Cardiac muscle cell (in vitro differentiated cells and primary cell): ENCODE measurements at regions not wholly inside any gene's neighbourhood (a gene's known extent, or its start where the extent isn't known, plus 50 kb on each side); places are given as distances from the start of the nearest gene placed in this dataset.

Experiments used
- DNase-seq, 2 donors: peaks; one replicate each; pipeline versions ENCODE4 v3.0.0 to v3.0.0-alpha.2; 2010 to 2017; ENCODE audit warnings: low read depth in 1 of 2, low spot score in 1 of 2
- H3K27ac ChIP-seq: fragments of 200-600 bp; sonication (generic); 2 replicates; pipeline ENCODE4 v1.5.1; 2016
- H3K27me3 ChIP-seq: fragments of 200-600 bp; sonication (generic); 2 replicates; pipeline ENCODE4 v1.6.0; 2016; ENCODE audit warnings: control low read depth
- H3K36me3 ChIP-seq: fragments of 200-600 bp; sonication (generic); 2 replicates; pipeline ENCODE4 v1.5.1; 2016; ENCODE audit warnings: control low read depth
- H3K4me1 ChIP-seq: fragments of 200-600 bp; sonication (generic); 2 replicates; pipeline ENCODE4 v1.8.1; 2017; ENCODE audit warnings: low read depth, mild to moderate bottlenecking, mixed run types
- H3K4me3 ChIP-seq: fragments of 200-600 bp; sonication (generic); 2 replicates; pipeline ENCODE4 v1.5.1; 2016; ENCODE audit warnings: mild to moderate bottlenecking
- H3K9me3 ChIP-seq: fragments of 200-600 bp; sonication (generic); 2 replicates; pipeline ENCODE4 v1.5.1; 2017; ENCODE audit warnings: low read depth, mild to moderate bottlenecking, control low read depth
- TF ChIP-seq, protein P1 (sequence below): IDR thresholded peaks from 2 replicates; pipeline ENCODE4 v1.5.1; 2012; ENCODE audit warnings: low read depth, mild to moderate bottlenecking, low read length

DNA sequence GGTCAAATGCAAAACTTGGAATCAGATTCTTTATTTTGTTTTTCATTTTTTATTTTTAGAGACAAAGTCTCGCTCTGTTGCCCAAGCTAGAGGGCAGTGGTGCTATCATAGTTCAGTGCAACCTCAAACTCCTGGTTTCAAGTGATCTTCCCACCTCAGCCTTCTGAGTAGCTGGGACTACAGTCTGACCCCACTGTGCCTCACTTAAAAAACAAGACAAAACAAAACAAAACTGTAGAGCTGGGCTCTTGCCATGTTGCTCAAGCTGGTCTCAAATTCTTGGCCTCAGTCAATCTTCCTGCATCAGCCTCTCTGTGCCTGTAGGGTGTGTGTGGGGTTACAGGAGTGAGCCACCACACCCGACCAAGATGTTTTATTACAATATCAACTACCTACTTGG lies 396.0 kb upstream of the USP24 start:
- Histone ChIP-seq H3K36me3 (no peaks in the 10 kb centered on the region), H3K9me3 (no peaks in the 10 kb centered on the region), H3K4me3 (no peak overlapping the region), H3K27ac (no peak overlapping the region), H3K4me1 (no peaks in the 10 kb centered on the region), H3K27me3 (no peaks in the 10 kb centered on the region)
- TF ChIP-seq, protein P1, sequence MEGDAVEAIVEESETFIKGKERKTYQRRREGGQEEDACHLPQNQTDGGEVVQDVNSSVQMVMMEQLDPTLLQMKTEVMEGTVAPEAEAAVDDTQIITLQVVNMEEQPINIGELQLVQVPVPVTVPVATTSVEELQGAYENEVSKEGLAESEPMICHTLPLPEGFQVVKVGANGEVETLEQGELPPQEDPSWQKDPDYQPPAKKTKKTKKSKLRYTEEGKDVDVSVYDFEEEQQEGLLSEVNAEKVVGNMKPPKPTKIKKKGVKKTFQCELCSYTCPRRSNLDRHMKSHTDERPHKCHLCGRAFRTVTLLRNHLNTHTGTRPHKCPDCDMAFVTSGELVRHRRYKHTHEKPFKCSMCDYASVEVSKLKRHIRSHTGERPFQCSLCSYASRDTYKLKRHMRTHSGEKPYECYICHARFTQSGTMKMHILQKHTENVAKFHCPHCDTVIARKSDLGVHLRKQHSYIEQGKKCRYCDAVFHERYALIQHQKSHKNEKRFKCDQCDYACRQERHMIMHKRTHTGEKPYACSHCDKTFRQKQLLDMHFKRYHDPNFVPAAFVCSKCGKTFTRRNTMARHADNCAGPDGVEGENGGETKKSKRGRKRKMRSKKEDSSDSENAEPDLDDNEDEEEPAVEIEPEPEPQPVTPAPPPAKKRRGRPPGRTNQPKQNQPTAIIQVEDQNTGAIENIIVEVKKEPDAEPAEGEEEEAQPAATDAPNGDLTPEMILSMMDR: no peak
- DNase-seq: peak in 1 of 2 donors; percentile 23

DNA sequence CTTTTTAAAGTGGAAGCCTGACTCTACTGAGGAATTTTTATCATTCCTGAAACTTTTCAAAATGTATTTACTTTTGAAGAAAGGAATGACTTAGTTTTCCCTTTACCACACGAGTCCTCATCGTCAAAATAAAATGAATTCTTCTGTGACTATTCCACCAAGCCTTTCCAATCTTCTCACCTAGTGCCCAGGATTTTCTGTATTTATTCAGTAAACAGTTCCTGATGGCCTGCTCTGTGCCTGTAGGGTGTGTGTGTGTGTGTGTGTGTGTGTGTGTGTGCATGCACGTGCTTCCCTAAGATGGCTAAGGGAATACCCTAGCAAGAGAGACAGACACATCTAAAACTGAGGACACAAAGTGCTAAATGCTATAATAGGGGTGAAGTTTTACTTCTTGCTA lies 395.0 kb upstream of the USP24 start:
- H3K27me3 ChIP-seq: no peaks in the 10 kb centered on the region
- no peak overlapping the region for H3K4me3 ChIP-seq
- H3K9me3 ChIP-seq: no peaks in the 10 kb centered on the region
- H3K4me1 ChIP-seq: no peaks in the 10 kb centered on the region
- H3K27ac ChIP-seq: no peak overlapping the region
- H3K36me3 ChIP-seq: no peaks in the 10 kb centered on the region
- DNase-seq: no peak
- TF ChIP-seq, protein P1: no peak

DNA sequence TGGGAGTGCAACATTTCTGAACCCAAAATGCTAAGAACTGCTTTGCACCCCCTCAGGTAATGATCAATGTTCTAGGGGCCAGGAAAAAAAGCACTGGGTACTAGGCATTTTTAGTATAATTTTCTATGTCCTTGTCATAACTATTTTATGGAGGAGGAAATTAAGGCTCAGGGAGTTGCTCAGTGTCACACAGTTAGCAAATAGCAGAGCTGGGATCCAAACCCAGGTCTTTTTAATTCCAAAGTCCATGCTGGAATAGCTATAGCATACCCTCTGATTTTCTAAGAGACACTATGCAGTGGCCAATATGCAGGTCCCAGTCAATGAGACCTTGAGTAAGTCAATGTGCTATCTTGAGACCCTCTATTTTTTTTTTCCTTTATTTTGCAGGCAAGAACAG lies 394.5 kb upstream of the USP24 start:
- Histone ChIP-seq H3K27me3 (no peaks in the 10 kb centered on the region), H3K9me3 (no peaks in the 10 kb centered on the region), H3K4me3 (no peak overlapping the region), H3K36me3 (no peaks in the 10 kb centered on the region), H3K4me1 (peaks cover 3% of the 10 kb centered on the region), H3K27ac (no peak overlapping the region)
- DNase-seq: no peak
- TF ChIP-seq, protein P1: no peak

DNA sequence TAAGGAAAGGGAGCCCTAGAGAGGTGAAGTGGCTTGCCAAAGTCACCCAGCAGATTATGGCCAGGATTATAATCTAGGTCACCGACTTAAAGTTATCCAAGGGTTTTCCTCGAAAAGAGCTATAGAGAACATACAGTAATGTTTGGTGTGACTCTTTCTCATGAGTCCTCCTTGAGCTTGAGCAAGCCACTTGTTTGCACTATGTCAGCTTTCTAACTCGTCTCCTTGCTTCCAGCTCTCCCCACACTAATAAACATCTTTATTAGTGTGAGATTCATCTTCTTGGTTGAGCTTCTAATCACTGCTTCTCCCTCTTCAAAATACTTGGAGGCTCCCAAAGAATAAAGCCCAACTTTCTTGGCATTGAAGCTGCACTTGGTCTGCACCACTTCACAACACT lies 390.0 kb upstream of the USP24 start:
- Histone ChIP-seq H3K9me3 (no peaks in the 10 kb centered on the region), H3K4me3 (no peak overlapping the region), H3K27ac (no peak overlapping the region), H3K4me1 (peaks cover 10% of the 10 kb centered on the region), H3K27me3 (no peaks in the 10 kb centered on the region), H3K36me3 (no peaks in the 10 kb centered on the region)
- TF ChIP-seq, protein P1: no peak
- no peak for DNase-seq

DNA sequence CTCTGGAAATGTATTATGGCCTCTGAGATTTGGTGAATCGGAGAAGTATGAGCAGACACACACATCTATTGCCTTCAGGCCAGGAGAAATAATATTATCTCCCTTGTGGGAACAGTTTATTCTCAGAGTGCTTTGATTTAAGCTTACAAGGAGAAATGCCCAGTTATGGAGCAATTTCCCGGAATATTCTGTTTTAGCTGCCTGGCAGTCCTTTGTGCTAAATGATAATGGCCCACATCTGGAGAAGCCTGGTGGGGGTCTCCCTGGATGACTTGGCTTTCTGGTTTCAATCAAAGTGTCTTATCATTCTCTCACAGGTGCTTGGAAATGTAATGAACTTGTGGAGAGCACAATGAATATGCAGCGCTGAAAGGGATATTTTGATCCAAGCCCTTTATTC lies 389.6 kb upstream of the USP24 start:
- DNase-seq: peak; percentile 23 to 64
- no peaks in the 10 kb centered on the region for H3K27me3 ChIP-seq
- H3K36me3 ChIP-seq: no peaks in the 10 kb centered on the region
- H3K9me3 ChIP-seq: no peaks in the 10 kb centered on the region
- H3K4me3 ChIP-seq: no peak overlapping the region
- TF ChIP-seq, protein P1: no peak
- no peak overlapping the region for H3K27ac ChIP-seq
- peaks cover 10% of the 10 kb centered on the region for H3K4me1 ChIP-seq

DNA sequence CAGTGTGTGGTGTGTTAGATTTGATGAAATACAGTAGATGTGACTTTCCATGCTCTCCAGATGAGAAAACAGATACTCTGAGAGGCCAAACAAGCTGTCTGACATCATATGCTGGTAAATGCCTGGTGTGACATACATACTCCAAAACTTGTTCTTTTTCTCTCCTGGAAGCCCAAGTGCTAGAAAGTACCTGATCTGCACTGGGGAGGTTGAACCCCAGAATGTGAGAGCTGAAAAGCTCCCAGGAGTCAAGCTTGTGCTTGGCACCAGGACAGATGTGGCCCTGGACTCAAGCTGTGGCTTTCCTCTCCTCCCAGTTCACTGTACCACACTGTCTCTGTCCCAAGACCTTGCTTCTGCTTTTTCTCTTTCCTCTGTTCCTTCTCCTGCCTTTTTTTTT lies 389.0 kb upstream of the USP24 start:
- no peak for DNase-seq
- H3K9me3 ChIP-seq: no peaks in the 10 kb centered on the region
- H3K4me1 ChIP-seq: peaks cover 10% of the 10 kb centered on the region
- no peak overlapping the region for H3K4me3 ChIP-seq
- H3K27ac ChIP-seq: no peak overlapping the region
- H3K36me3 ChIP-seq: no peaks in the 10 kb centered on the region
- TF ChIP-seq, protein P1: no peak
- no peaks in the 10 kb centered on the region for H3K27me3 ChIP-seq
